Stomach (tissue), 8 donors: ENCODE measurements at regions not wholly inside any gene's neighbourhood (a gene's known extent, or its start where the extent isn't known, plus 50 kb on each side); places are given as distances from the start of the nearest gene placed in this dataset.
A peak's percentile ranks its signal among the peaks of the same experiment; 100 is the strongest.

Source experiments
- DNase-seq, 2 donors: peaks; one replicate each; pipeline versions ENCODE4 v3.0.0 to v3.0.0-alpha.2; 2013 to 2019
- H3K27ac ChIP-seq, 5 donors: fragments of 200-600 bp in 4 of 5; sonication (generic) in 4 of 5; one replicate each; pipeline ENCODE4 v1.5.1; 2013 to 2019; ENCODE audit warnings: mild to moderate bottlenecking in 1 of 5, moderate library complexity in 1 of 5
- H3K27me3 ChIP-seq, 3 donors: fragments of 200-600 bp; sonication (generic); one replicate each; pipeline ENCODE4 v1.5.1; 2017 to 2019; ENCODE audit warnings: mixed run types in 1 of 3
- H3K36me3 ChIP-seq, 4 donors: fragments of 200-600 bp; sonication (generic); 1 replicate in 3 of 4; 2 replicates in 1 of 4; pipeline ENCODE4 v1.5.1; 2016 to 2019
- H3K4me1 ChIP-seq, 4 donors: fragments of 200-600 bp; sonication (generic); one replicate each; pipeline ENCODE4 v1.5.1; 2016 to 2019
- H3K4me3 ChIP-seq, 4 donors: fragments of 200-600 bp; sonication (generic) in 3 of 4; one replicate each; pipeline ENCODE4 v1.5.1; 2016 to 2019; ENCODE audit warnings: mild to moderate bottlenecking in 1 of 4
- H3K9me3 ChIP-seq, 4 donors: fragments of 200-600 bp; sonication (generic); one replicate each; pipeline ENCODE4 v1.5.1; 2016 to 2019
- EP300 ChIP-seq: sonication (generic); formaldehyde crosslinking; IDR thresholded peaks from one replicate; pipeline ENCODE4 v1.6.1; 2017; ENCODE audit warnings: antibody characterized with exemption
- POLR2A ChIP-seq, 4 donors: fragments of 450-650 bp; IDR thresholded peaks; one replicate each; pipeline ENCODE4 v1.6.1; 2016; ENCODE audit warnings: antibody characterized with exemption in 4 of 4, control low read depth in 2 of 4, mild to moderate bottlenecking in 1 of 4, moderate library complexity in 1 of 4
- POLR2AphosphoS5 ChIP-seq, 3 donors: sonication (generic); formaldehyde crosslinking; IDR thresholded peaks; one replicate each; pipeline ENCODE4 v1.6.1; 2016; ENCODE audit warnings: antibody characterized with exemption in 3 of 3
- WGBS, 5 donors: extraction: QIAGEN DNeasy Blood & Tissue Kit in 3 of 5; methylation state at CpG; one replicate each; pipeline versions ENCODE4 v1.1.5 to v1.1.7; 2013 to 2018; 5-methylcytosine and 5-hydroxymethylcytosine counted together
- intact Hi-C: fragments of 100-400 bp; cut with DNase I; formaldehyde crosslinking; loops from one replicate; pipeline ENCODE4 v1.15.1; 2023; ENCODE audit warnings: low total_unique reads
- TF ChIP-seq, protein P1 (sequence below), 7 experiments: fragments of 450-650 bp in 4 of 7; fragments of 200-600 bp in 3 of 7; sonication (generic) in 3 of 7; IDR thresholded peaks; one replicate each; pipeline ENCODE4 v1.5.1; 2016 to 2019; ENCODE audit warnings: antibody characterized with exemption in 7 of 7, control low read depth in 2 of 7, mild to moderate bottlenecking in 1 of 7
- donor health status: healthy with polysubstance abuse.
- donor health status: Bipolar disorder and iron deficiency.
- donor health status: healthy.

DNA sequence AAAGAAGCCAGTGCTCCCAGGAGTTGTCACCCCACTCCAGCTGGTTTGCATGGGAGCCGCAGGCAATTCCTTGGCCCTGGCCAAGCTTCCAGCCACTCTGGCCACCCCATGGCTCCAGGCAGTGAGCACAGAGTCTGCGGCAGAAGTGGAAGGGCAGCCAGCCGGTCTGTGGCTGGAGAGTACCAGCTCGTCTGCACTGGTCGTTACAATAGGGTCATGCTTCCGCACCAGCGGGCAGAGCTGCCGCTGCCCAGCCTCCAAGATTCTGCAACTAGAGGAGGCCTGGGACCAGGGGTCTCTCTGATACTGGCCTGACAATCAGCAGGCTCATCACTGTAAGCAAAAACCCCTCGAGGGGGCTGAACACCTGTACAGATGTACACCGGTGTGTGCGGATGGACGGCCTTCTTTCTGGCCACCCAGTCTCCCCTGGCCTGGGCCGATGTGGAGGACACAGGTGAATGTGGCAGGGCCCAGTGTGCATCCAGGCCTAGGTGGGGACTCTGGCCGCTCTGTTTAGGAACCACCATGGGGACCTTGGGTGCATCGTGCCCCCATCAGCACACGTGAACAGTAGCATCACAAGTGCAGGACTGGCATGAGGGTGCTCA, 51.9 kb upstream of the ODC1 start:
- Histone ChIP-seq H3K9me3 (no peaks in the 10 kb centered on the region), H3K4me1 (peaks cover 0 to 10% (median 8%) of the 10 kb centered on the region in 4 donors), H3K36me3 (no peaks in the 10 kb centered on the region), H3K4me3 (no peak overlapping the region), H3K27ac (no peak overlapping the region), H3K27me3 (peaks cover 0 to 13% (median 0%) of the 10 kb centered on the region in 3 donors)
- intact Hi-C loops: no loop called here
- DNase-seq: peak in 1 of 2 donors; percentile 24
- 80 to 91% (median 89%) methylated on average over 15 to 16 of the region's 16 CpGs for WGBS, 5 donors
- TF ChIP-seq POLR2A (IDR thresholded peaks at IDR 0.05) (no peak), POLR2AphosphoS5 (IDR thresholded peaks at IDR 0.05) (no peak), EP300 (no peak)
- TF ChIP-seq, protein P1, sequence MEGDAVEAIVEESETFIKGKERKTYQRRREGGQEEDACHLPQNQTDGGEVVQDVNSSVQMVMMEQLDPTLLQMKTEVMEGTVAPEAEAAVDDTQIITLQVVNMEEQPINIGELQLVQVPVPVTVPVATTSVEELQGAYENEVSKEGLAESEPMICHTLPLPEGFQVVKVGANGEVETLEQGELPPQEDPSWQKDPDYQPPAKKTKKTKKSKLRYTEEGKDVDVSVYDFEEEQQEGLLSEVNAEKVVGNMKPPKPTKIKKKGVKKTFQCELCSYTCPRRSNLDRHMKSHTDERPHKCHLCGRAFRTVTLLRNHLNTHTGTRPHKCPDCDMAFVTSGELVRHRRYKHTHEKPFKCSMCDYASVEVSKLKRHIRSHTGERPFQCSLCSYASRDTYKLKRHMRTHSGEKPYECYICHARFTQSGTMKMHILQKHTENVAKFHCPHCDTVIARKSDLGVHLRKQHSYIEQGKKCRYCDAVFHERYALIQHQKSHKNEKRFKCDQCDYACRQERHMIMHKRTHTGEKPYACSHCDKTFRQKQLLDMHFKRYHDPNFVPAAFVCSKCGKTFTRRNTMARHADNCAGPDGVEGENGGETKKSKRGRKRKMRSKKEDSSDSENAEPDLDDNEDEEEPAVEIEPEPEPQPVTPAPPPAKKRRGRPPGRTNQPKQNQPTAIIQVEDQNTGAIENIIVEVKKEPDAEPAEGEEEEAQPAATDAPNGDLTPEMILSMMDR (IDR thresholded peaks at IDR 0.05): no peak

DNA sequence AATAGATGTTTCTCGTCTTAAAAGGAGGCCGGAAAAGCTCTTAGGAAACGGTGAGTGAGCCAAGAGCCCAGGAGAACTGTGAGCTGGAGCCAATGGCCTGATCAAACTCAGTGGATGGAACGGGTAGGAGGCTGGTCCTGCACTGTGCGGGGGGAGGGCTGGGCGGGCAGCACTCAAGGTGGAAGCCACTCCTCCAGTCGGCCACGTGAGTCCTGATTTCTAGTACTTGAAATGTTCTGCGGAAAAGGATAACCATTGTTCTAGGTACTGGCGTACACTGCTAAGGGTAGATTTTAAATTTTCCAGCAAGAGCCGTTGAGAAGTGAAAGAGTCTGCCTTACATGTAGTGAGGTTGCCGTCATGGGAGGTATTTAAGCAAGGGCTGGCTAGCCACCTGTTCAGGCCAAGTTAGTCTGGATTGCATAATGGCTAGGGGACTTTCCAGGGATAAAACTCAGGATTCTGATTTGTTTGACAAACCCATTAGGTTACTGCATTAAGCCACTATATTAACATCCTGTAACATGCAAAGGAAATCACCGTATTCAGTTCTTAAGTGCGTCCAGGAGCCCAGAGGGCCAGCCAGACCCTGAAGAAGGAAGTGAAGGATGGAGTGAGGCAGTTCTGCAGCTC, 51.3 kb upstream of the ODC1 start:
- TF ChIP-seq POLR2AphosphoS5 (IDR thresholded peaks at IDR 0.05) (no peak), EP300 (no peak), POLR2A (IDR thresholded peaks at IDR 0.05) (no peak)
- TF ChIP-seq, protein P1 (IDR thresholded peaks at IDR 0.05): no peak
- intact Hi-C loops: no loop called here
- H3K9me3 ChIP-seq: no peaks in the 10 kb centered on the region
- H3K27me3 ChIP-seq: peaks cover 0 to 17% (median 0%) of the 10 kb centered on the region in 3 donors
- whole genome bisulfite sequencing, 5 donors: 76 to 86% (median 80%) methylated on average over 14 of the region's 14 CpGs
- no peak overlapping the region for H3K27ac ChIP-seq
- H3K36me3 ChIP-seq: no peaks in the 10 kb centered on the region
- H3K4me3 ChIP-seq: no peak overlapping the region
- no peak for DNase-seq
- peaks cover 0 to 10% (median 8%) of the 10 kb centered on the region in 4 donors for H3K4me1 ChIP-seq

DNA sequence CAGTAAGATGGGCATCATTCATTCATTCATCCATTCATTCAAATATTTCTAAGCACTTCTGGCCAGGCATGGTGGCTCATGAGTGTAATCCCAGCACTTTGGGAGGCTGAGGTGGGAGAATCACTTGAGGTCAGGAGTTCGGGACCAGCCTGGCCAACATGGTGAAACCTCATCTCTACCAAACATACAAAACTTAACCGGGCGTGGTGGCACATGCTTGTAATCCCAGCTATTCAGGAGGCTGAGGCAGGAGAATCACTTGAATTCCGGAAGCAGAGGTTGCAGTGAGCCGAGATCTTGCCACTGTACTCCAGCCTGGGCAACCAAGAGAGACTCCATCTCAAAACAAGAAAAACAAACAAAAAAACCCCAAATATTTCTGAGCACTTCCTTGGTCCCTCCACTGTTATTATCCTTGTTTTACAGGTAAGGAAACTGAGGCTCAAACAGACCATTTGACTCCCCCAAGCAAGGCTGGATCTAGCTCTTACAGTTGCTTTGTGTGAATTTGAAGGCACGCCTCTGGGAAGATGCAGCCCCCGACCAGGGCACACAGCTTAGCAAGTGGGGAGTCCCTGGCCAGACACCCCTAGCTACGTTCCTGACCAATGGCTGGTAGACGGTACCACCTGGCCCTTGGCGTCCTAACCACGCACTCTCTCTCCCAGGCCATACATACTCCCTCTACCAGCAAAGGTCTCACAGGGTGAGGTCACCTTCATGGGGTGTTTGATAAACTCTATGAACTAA, 50.6 kb upstream of the ODC1 start:
- DNase-seq: peak in 1 of 2 donors; percentile 13
- TF ChIP-seq, protein P1 (IDR thresholded peaks at IDR 0.05): no peak
- TF ChIP-seq POLR2A (IDR thresholded peaks at IDR 0.05) (no peak), EP300 (no peak), POLR2AphosphoS5 (IDR thresholded peaks at IDR 0.05) (no peak)
- 89 to 94% (median 93%) methylated on average over 9 to 11 of the region's 11 CpGs for WGBS, 5 donors

More for the DNA sequence above, 50.6 kb upstream of the ODC1 start:
- Histone ChIP-seq H3K4me3 (no peak overlapping the region), H3K4me1 (peaks cover 0 to 17% (median 13%) of the 10 kb centered on the region in 4 donors), H3K9me3 (no peaks in the 10 kb centered on the region), H3K27me3 (peaks cover 0 to 19% (median 0%) of the 10 kb centered on the region in 3 donors), H3K27ac (no peak overlapping the region), H3K36me3 (no peaks in the 10 kb centered on the region)
- intact Hi-C loops: no loop called here
